HG03175 (cell line): ENCODE measurements at regions not wholly inside any gene's neighbourhood (a gene's known extent, or its start where the extent isn't known, plus 50 kb on each side); places are given as distances from the start of the nearest gene placed in this dataset.
"Not testable (repeated sequence)": the region's sequence is repeated elsewhere in the genome, so short reads cannot be mapped to it uniquely, and the experiment has no call there.

Experiments
- ATAC-seq: cut with Tn5 transposase; IDR thresholded peaks from one replicate; pipeline ENCODE4 v1.9.1; 2021; ENCODE audit warnings: mild to moderate bottlenecking, moderate library complexity; ENCODE audit not compliant: unreplicated experiment

DNA sequence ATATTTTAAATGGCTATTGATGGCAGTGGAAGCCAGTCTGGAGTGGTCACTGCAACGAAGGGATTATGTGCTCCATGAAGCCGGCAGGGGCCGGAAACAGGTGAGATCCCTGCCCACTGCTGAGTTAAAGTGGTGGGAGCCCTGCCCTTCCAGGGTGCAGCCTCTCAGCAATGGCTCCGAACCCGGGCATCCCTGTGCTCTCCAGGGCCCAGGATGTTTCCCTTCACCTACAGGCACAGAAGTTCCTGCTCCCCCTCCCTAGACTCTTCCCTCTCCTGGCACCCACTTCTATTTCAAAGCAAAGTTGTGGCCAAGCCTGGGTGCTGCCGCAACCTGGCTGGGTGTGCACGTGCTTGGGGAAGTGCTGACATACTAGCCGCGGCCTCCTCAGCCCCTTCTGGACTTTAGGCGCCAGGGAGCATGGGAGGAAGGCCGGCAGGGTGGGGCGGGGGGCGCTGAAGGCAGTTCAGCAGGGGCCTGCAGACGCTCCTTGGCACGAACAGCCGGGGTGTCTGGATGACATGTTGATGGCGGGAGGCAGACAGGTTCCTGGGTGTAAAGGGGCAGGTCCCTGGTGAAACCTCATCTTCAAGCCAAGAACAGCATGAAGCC lies 452.3 kb downstream of the HTR1B start:
- no peak for ATAC-seq

DNA sequence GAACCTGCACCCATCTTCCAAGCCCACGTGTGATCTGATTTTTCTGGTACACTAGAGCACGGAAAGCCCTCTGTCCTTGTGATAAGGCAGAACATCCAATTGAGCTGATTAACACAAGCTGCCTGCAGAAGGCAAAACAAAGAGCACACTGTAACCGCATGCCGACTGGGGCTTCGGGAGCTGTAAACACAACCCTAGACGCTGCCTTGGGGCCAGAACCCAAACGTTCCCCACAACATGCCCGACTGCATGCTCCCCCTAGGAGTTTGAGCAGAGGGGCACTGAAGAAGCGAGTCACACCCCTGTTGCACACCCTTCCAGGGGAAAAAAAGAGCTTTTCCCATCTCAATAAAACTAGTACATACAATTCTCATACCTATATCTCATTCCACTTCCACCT lies 470.7 kb downstream of the HTR1B start:
- ATAC-seq = no peak

DNA sequence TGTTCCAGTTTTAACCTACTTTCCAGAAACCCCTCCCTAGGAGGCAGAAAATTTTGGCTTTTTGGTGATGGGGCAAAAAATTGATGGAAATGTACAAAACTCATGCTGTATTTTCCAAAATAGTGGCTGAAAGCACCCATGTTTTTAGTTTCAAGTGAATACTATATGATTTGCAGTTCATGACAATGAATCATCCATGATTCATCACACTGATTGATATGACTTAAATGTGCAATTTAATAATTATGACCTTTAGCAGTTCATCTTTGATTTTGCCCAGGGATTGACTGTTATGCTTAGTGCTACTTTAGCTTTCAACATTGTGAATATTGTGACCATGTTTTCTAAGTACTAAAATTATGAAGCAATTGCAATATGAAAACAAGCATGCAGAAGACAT lies 478.7 kb downstream of the HTR1B start:
- ATAC-seq = no peak

DNA sequence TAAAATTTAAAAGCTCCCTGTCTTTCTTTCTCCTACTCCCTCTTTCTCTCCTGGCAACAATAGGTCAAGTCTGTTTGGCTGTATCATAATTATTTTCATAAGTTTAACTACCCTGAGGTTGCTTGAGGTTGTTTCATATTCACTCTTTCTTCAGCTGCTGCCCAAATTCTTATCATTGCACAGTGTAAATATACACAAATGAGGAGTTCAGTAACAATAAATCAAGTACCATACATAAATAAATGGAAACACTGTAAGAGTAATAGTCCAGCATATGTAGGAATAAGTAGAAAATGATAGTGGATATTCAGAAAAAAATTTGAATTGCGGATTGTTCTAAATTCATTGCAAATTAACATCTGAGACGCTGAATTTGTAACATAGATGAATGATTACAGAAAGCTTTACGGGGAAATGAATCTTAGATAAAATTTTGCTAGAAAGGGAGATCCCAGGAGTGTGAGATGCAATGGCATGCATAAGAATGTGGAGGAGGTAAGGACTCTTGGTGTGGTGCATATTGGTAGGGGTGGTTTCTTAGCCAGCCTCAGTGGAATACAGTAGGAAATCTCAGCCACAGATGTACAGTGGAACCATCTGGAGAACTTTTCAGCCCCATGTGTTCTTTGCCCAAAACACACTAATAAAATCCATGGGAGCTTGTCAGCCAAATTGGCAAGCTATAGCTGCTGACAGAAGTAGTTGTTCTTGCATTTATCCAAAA lies 480.7 kb downstream of the HTR1B start:
- ATAC-seq = no peak

DNA sequence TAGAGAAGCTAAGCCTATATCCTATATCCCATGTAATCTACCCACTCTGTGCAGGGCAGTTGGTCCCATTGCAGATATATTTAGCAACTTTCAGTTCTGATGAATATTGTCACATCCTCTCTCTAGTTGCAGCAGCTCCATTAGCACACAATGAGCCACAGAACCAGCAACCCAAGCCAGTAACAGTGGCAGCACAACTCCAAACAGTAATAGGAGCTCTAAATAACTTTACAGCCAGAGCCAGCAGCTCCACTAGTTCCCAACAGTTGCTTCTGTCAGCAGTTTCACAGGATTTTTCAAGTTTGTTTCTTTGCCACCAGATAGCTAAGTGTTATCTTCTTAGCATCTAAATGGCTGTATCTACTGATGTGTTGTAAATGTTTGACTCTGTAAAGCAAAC lies 490.8 kb downstream of the HTR1B start:
- no peak for ATAC-seq

DNA sequence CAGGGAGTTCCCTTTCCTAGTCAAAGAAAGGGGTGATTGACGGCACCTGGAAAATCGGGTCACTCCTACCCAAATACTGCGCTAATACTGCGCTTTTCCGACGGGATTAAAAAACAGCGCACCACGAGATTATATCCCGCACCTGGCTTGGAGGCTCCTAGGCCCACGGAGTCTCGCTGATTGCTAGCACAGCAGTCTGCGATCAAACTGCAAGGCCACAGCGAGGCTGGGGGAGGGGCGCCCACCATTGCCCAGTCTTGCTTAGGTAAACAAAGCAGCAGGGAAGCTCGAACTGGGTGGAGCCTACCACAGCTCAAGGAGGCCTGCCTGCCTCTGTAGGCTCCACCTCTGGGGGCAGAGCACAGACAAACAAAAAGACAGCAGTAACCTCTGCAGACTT lies 504.1 kb downstream of the HTR1B start:
- not testable (repeated sequence) for ATAC-seq

DNA sequence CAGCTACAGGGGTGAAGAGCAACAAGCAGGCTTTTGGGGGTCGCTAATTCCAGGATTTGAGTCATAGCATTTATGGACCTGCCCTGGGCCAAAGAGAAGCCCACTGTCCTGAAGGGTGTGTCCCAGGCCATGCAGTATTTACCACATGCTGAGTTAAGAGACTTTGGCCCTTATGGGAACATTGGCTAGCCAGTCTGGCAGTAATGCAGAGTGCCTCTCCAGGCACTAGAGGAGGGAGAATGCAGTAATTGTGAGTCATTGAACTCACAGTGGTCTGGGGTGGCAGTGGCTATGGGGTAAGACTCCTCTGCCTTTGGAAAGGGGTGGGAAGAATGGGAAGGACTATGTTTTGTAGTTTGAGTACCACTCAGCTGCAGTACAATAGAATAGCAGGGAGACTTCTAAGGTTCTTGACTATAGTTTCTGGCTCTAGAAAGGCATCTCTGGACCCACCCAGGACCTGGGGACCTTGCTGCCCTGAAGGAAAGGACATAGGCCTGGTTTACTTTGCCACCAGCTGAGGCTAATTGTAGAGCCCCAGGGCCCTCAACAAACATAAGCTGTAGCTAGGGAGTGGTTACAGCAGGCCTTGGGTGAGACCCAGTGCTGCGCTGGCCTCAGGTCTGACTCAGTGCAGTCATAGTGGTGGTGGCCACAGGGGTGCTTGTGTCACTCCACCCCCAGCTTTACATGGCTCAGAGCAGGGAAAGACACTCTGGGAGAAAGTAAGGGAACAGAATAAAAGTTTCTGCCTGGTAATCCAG lies 520.9 kb downstream of the HTR1B start:
- no peak for ATAC-seq

DNA sequence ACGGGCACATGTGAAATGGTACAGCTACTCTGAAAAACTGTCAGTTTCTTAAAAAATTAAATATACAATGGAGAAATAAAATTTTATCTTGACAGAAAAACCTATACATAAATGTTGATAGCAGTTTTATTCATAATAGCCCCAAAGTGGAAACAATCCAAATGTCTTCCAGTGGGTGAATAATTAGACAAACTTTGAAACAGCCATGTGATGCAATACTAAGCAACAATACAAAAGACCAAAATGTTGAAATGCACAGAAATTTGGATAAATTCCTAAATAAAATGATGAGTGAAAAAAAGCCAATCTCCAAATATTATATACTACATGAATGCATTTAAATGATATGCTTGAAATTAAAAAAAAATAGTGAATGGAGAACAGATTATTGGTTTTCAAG lies 523.1 kb downstream of the HTR1B start:
- ATAC-seq = no peak

DNA sequence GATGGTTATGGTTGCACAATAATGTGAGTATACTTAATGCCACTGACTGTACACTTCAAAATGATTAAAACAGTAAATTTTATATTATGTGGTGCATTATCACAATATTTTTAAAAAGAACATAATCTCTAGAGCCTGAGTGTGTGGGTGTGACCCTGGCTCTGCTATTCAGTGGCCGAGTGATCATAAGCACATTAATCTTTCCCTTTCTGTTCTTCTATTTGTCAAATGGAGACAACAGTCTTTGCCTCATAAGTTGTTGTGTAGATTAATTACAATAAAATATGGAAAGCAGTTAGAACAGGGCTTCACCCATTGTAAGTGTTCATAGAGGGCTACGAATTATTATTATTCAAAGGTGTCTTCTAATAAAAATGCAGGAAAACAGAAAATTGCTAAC lies 548.6 kb downstream of the HTR1B start:
- ATAC-seq = no peak

DNA sequence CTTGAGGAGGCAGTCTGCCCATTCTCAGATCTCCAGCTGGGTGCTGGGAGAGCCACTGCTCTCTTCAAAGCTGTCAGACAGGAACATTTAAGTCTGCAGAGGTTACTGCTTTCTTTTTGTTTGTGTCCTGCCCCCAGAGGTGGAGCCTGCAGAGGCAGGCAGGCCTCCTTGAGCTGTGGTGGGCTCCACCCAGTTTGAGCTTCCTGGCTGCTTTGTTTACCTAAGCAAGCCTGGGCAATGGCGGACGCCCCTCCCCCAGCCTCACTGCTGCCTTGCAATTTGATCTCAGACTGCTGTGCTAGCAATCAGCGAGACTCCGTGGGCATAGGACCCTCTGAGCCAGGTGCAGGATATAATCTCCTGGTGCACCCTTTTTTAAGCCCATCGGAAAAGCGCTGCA lies 557.8 kb downstream of the HTR1B start:
- not testable (repeated sequence) for ATAC-seq

DNA sequence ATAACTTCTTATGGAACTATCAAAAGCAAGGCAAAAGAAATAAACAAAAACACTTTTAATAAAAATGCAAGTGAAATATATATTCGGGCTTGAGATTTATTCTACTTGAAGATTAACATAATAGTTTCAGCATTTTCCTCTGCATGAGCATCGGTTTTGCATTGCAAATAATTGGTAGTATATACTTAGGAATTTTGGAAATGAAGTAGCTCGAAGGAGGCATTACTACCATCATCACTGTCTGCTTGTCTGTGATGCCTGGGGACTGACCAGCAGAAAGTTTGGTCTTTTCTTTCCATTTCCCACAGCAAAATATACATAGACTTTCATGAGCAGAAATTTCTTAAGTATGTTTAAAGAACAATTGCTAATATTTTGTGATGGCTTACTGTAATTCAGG lies 570.7 kb downstream of the HTR1B start:
- no peak for ATAC-seq

DNA sequence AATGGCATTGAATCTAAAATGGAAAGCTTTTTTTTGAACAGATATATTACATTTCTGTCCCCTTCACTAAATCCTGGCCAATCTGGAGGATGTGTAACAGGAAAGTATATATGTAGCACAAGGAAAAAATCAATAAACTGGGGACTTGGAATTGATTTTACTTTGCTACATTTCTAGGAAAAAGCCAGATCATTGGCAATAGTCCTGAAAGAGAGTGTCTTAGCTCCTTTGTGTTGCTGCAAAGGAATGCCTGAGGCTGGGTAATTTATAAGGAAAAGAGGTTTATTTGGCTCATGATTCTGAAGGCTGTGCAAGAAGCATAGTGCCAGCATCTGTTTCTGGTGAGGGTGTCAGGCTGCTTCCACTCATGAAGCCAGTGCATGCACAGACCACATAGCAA lies 574.9 kb downstream of the HTR1B start:
- ATAC-seq = no peak

DNA sequence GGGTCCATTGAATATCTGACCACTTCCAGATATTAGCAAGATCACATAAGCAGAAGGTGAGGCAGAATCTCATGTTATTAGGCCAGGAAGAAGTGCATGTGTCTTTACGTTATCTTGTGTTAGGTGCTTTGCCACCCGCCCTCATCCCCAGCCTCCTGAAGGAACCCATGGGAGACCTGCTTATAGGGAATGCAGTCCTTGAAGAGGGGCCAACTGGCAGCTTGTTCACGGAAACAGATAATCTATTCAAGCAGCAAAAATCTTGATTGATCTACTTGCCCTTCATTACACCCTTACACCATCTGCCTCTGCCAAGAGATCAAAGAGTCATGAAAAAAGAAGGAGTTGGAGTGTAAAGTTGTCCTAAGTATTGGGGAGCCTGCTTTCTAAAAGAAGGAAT lies 576.4 kb downstream of the HTR1B start:
- ATAC-seq = no peak

DNA sequence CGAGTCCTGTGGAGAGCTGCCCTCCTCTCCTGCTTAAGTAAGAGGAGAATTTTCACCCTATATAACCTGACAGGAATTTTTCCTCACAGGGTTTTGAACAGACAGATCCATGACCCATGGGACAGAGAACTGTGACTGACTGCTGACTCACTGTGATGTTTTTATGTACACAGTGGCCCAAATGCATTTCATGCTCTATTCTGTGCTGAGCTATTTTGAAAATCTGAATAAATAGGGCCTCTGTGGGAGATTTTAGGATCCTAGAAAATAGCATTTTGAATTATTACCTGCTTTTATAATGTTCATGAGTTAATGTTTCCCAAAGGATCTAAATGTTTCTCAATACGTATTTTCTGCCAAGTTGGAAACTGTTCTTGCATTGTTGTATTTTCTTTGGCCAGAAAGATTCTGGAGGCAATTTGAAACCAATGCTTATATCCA lies 577.4 kb downstream of the HTR1B start:
- no peak for ATAC-seq

DNA sequence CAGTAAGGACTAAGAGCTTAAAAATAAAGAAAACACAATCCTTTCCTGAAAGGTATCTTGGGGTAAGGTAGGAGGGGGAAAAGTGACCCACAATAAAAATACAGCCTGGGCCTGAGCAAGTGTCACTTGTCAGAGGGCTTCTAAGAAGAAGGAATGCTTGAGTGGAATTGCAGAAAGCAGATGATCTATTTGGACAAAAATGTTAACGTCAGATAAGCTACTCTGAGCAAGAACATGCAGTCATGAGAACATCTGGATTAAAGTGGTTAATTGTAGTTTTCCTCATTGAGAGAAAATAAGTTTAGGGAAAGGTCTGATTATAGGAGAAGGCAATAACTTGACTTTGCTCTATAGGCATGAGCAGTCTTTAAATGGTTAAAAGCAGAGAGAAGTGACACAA lies 581.9 kb downstream of the HTR1B start:
- ATAC-seq = no peak

DNA sequence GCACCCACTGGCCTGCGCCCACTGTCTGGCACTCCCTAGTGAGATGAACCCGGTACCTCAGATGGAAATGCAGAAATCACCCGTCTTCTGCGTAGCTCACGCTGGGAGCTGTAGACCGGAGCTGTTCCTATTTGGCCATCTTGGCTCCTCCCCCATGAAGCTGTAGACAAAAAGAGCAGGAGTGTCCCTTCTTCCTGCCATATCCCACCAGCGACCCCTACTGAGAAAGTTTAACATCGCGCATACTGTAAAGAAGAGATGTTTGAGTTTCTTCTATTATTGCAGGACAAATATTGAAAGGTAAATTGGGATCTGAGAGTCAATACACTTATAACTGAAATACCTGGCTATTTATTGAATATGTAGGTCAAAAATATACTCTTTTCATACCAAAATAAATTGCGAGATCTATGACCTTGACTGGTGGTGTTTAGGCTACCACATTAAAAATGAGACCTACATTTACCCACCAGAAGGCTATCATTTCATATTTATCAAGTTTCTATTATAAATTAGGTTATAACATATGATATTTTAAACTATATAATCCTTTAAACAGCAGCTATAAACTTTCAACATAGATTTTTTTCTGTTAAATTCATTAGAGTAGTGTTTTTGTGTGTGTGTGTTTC lies 586.3 kb downstream of the HTR1B start:
- ATAC-seq = no peak

DNA sequence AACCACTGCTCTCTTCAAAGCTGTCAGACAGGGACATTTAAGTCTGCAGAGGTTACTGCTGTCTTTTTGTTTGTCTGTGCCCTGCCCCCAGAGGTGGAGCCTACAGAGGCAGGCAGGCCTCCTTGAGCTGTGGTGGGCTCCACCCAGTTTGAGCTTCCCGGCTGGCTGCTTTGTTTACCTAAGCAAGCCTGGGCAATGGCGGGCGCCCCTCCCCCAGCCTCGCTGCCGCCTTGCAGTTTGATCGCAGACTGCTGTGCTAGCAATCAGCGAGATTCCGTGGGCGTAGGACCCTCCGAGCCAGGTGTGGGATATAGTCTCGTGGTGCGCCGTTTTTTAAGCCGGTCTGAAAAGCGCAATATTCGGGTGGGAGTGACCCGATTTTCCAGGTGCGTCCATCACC lies 586.9 kb downstream of the HTR1B start:
- ATAC-seq = not testable (repeated sequence)

DNA sequence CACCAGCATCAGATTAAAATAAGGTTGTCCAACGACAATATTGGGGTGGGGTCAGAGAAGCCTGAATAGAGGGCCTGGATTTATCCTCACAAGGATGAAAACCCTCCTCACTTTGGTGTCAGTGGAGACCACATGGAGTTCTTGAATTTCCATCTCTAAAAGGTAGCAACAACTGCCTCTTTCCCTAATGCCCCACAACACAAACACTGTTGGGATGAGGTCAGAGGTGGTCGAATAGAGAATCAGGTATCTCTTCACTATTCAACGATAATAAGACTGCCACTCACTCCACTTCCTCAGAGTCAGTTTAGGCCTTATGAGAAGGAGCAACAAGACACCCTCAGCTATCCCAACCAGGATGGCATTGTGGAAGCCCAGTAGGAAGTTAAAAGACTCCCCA lies 596.1 kb downstream of the HTR1B start:
- no peak for ATAC-seq

DNA sequence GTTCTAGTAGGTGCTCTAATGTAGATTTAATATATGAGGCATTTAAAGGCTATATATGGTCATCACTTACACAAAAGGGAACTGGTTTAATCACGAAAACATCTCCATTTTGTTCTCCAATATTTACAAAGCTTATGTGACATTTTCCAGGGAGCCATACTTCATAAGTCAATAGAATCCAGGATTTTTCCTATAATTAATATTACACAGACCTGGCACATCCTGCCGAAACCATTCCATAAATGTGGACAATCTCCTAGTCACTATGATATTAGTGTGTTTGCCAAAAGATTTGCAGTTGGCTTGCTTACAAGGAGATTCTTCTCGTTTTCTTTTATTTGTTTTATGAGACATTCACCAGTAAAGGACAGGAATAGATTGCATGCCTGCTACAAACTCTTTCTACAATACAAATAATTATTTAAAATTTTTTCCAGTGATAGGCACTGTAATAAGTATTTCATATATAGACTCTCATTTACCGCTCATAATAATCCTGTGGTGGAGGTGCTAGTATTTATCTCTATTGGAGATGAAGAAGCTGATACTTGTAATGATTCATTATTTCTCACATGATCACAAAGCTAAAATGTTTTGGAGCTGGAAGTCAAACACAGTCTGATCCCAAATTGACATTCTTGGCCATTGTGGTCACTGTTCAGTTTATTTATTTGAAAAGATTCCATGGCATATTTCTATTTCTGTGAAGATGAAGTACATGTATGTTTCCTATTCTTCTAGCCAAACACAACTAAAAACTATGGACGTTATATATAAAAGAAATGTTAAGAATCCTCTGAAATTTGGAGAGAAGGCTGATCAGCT lies 597.0 kb downstream of the HTR1B start:
- ATAC-seq = no peak

DNA sequence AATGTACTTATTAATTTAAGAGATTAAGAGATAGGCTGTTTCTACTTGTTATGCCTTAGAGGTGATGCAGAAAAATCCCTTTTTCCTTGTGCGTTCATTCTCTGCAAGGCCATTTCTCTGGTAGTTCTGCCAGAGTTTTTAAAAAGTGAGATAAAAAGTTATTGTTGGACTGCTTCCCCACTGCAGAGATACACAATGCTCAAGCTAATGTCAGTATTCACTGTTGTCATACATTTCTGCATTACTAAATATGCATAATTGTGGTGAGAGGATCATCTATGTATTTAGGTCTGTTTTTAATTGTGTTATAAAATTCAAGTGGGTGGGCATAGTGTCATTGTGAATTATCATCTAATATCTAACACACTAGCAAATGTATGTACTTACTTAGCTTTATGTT lies 600.4 kb downstream of the HTR1B start:
- no peak for ATAC-seq

DNA sequence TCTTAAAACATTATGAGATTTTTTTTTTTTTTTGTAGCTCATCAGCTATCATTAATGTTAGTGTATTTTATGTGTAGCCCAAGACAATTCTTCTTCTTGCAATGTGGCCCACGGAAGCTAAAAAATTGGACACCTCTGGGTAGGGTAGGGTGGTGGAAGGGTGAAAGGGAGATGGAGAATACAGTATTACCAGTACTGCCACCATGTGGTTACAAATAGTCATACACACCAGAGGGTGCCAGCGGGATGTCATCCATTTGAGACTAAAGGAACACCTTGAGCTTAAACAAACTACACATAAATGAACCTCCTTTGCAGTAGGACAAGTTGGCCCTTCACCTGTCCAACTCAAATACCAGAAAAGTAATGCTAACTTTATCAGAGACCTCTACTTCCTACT lies 601.9 kb downstream of the HTR1B start:
- peak; percentile 78 for ATAC-seq
